OCI-LY3 (cell line): ENCODE measurements at regions not wholly inside any gene's neighbourhood (a gene's known extent, or its start where the extent isn't known, plus 50 kb on each side); places are given as distances from the start of the nearest gene placed in this dataset.

Source experiments
- CTCF ChIP-seq: fragments of 200-600, 300-600 bp; sonication (generic); IDR thresholded peaks from 2 replicates; pipeline ENCODE4 v1.5.1; 2014; ENCODE audit warnings: antibody characterized with exemption, low read length, low read depth
- EZH2phosphoT487 ChIP-seq: fragments of 200-600 bp; shearing (Covaris generic); IDR thresholded peaks from 2 replicates; pipeline ENCODE4 v1.6.1; 2018; ENCODE audit warnings: antibody characterized with exemption, mixed run types, low read depth

GRCh38 chr2:237016121-237016915 is 69.4 kb upstream of the COPS8 start:
- TF ChIP-seq CTCF (no peak), EZH2phosphoT487 (no peak)
